GM18508 (cell line): ENCODE measurements at regions not wholly inside any gene's neighbourhood (a gene's known extent, or its start where the extent isn't known, plus 50 kb on each side); places are given as distances from the start of the nearest gene placed in this dataset.

Experiments used
- ATAC-seq: cut with Tn5 transposase; IDR thresholded peaks from one replicate; pipeline ENCODE4 v1.9.1; 2021; ENCODE audit warnings: moderate number of reproducible peaks; ENCODE audit not compliant: insufficient read depth, unreplicated experiment

DNA sequence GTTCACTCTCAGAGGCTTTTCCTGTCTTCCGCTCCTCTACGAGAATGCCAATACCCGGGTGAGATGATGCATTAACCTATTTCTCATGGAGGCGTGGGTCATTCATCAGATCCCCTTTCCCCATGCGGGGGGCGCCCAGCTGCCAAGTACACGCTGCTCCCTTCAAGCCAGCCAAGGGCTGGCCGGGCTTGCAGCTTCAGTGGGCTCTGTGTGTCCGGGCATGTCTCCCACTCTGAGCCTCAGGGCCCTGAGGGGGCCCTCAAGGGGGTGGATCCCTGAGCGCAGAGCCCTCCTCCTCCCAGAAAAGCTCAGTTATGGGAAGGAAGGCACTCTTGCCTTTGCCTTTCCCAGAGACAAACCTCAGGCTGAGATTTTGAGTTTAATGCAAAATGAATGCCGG is 431.8 kb upstream of the MYT1L start:
- ATAC-seq = no peak

GRCh38 chr2:2762166-2762908 is 431.3 kb upstream of the MYT1L start:
- no peak for ATAC-seq

DNA sequence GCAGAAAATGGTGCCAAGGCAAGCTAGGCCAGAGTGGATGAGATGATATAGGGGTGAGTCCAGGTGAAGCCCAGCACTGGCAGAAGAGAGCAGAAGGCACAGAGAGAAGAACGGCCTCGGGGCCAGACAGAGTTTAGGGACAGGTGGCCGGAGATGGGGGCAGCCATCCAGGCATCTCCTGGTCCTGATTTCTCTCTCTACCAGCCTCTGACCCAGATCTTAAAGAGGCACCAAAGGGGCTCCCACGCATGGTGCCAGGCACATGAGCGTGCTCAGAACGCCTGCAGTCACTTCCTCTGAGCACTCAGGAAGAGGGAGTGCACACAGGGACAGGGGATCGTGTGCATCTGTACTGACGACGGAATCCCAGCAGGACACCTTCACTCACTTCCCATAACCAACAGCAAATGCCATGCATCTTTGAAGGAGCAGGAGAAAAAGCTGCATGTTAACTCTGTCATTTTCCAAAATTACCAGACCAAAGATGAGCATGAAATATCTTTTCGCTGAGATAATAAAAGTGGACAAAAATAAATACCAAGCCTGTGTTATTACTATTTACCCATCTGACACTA is 427.8 kb upstream of the MYT1L start:
- ATAC-seq = no peak

- no peak for ATAC-seq
Measured at GRCh38 chr2:2757764-2758163, 426.7 kb upstream of the MYT1L start.

GRCh38 chr2:2756886-2757285 is 425.8 kb upstream of the MYT1L start:
- no peak for ATAC-seq

DNA sequence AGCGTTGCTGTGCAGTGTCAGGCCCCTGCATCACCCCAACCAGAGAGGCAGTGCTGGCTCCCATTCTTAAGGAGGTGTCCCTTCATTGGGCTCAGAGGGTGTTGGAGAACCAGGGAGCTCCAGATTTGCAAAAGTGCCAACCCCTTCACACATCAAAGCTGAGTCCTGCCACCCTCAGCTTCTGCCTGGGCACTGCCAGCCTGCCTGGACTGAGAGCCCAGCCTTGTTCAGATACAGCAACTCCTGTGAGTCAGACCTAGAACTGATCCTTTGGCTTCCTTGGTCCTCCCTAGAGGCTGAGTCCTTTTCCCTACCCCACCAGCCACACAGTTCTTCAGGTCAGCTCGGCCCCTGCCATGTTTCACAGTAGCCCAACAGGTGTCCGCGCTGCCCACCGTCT is 424.9 kb upstream of the MYT1L start:
- no peak for ATAC-seq

GRCh38 chr2:2754940-2755339 is 423.9 kb upstream of the MYT1L start:
- ATAC-seq = no peak

- no peak for ATAC-seq
Measured at GRCh38 chr2:2751715-2752315, 420.7 kb upstream of the MYT1L start.

GRCh38 chr2:2750867-2751714 is 420.0 kb upstream of the MYT1L start:
- no peak for ATAC-seq

- ATAC-seq = no peak
Measured at GRCh38 chr2:2749206-2749598, 418.1 kb upstream of the MYT1L start.

DNA sequence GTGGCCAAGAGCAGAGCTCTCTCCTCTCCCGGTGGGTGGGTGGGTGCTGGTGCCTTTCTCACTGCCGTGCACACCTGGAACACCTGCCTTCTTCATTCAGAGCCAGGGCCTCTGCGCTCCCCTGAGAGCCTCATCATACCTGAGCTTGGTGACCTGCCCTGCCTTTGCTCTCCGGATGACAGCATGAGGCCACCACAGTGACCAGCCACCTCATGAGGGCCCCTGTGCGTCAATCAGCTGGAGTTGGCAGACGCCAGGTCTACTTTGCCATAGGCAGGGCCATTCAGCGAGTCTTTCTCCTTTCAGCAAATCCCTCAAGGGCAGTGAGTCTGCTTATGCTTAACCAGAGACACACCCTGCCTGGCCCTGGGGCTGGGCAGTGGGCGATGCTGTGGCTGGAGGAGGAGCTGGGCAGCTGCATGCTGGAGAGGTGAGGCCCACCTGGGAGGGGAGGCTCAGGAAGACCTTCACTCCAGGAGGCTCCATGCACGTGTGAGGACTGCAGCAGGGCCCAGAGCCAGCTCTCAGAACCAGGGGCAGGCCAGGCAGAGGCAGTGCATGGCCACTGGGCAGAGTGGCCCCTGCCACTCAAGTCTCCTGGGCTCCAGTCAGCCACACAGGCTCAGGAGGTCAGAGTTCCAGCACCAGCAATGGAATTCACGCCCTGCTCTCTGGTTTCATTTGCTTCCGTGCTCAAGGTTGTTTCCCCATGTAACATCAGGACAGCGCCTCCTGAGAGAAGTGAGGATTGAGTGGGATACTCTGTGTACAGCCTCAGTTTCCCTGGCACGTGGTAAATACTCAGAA is 417.5 kb upstream of the MYT1L start:
- ATAC-seq = no peak

- no peak for ATAC-seq
Measured at GRCh38 chr2:2747797-2748301, 416.8 kb upstream of the MYT1L start.

DNA sequence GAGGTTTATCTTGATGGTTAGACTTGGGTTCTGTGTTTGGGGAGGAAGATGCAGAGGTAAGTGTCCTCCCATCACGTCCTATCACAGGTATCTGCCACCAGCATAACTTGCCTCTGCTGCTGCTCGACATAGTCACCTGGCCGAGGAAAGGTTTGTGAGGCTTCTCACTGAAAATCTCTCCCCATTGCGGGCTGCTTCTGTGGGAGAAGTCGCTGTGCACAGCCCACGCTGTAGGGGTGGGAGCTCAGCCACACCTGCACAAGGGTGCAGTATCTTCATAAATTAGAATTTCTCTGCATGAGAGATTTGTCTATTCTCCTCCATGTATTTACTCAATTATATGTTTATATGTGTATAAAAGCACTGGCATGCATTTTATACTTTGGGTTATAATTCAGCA is 415.7 kb upstream of the MYT1L start:
- ATAC-seq = no peak

GRCh38 chr2:2744958-2745715 is 414.1 kb upstream of the MYT1L start:
- ATAC-seq = no peak

GRCh38 chr2:2744107-2744506 is 413.0 kb upstream of the MYT1L start:
- no peak for ATAC-seq

DNA sequence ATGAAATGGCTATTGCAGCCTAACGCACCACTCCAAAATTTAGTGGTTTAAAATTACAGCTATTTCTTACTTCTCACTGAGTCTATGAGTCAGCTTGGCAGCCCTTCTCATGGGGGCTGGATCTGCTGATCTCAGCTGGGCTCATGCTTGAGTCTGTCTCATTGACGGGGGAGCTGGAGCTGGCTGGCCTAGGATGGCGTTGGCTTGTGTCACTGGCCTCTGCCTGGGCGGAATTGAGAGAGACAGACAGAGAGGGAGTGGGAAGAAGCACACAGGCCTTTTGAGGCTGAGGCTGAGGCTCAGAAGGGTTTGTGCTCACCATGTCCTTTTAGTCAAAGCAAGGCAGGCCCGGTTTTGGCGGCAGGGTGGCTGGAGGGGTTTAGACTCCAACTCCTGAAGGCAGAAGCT is 412.1 kb upstream of the MYT1L start:
- ATAC-seq = no peak

- no peak for ATAC-seq
Measured at GRCh38 chr2:2742726-2743125, 411.7 kb upstream of the MYT1L start.

GRCh38 chr2:2740238-2740775 is 409.2 kb upstream of the MYT1L start:
- no peak for ATAC-seq

- no peak for ATAC-seq
Measured at GRCh38 chr2:2739231-2739795, 408.2 kb upstream of the MYT1L start.
